ENCODE measurements at regions not wholly inside any gene's neighbourhood (a gene's known extent, or its start where the extent isn't known, plus 50 kb on each side); places are given as distances from the start of the nearest gene placed in this dataset.
A peak's percentile ranks its signal among the peaks of the same experiment; 100 is the strongest.

GRCh38 chr3:105923140-105923539 is 54.3 kb upstream of the CBLB start:
- DNase-seq: no peak

- no peak for DNase-seq
These were observed 58.9 kb upstream of the CBLB start for GRCh38 chr3:105927741-105928140.

GRCh38 chr3:105930733-105931132 is 61.9 kb upstream of the CBLB start:
- DNase-seq: no peak

GRCh38 chr3:105931500-105931899 is 62.7 kb upstream of the CBLB start:
- no peak for DNase-seq

GRCh38 chr3:105933871-105934270 is 65.1 kb upstream of the CBLB start:
- no peak for DNase-seq

GRCh38 chr3:105938101-105938500 is 69.3 kb upstream of the CBLB start:
- peak; percentile 91 to 98 for DNase-seq

DNA sequence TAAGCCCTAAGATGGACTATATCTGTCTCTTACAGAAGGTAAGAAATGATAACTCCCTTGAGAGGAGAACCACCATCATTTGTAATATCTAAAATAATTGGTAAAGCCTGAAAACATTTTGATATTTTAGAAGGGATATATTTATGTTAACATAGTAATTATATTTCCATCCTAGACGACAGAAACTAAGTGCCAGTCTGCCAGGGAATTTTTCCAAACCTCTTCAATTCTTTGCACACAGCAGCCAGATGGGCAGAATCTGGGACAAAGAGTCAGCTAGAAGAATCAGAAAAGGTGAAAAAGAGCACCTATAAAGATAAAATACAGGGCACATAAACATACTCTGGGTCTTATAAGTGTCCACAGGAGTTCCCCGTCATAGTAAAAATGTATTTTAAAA is 70.0 kb upstream of the CBLB start:
- DNase-seq: peak; percentile 8 to 67

DNA sequence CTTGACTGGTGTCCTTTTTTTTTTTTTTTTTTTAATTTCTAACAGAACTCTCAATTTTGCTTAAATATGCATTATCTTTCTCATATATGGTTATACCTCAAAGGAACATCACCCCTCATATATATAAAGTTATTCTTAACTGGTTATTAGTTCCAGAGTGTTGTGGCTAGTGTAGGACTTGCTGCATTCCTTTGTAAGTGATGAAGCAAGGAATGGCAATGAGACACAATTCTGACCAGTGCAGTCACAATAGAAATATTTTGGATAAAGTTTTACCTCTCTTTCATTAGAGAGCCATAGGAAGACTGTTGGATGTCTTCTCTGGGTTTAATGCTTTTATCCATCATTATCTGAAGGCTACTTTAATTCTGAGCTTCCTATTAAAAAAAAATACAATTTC is 75.5 kb upstream of the CBLB start:
- DNase-seq: no peak

DNA sequence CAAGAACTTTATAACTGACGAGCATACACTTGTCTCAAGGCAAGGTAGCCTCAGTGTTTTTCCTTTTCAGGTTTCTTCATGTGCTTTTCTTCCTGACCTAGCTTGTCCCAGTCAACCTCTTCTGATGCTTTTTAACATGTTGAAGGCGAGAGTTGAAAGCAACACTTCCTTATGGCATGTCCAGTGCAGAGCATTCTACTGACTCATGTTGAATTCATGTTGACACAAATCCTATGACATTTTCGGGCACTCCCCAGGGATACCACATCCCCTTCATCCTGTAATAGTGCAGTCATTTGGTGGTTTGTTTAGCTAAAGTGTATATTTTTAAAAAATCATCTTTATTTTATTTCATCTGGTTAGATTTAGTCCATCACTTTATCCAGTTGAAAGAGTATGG is 75.9 kb upstream of the CBLB start:
- DNase-seq: no peak

DNA sequence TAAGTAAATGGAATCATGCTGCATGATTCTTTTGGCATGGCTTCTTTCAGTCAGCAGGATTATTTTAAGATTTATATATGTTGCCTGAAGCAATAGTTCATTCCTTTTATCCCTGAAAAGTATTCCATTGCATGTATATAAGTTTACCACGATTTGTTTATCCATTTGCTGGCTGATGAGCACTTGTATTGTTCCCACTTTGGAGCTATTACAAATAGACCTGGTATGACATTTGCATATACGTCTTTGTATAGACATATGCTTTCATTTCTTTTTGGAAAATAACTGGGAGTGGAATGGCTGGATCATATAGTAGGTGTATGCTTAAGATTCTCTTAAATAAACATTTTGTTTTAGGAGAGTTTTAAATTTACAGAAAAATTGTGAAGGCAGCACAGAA is 79.3 kb upstream of the CBLB start:
- DNase-seq: no peak

GRCh38 chr3:105950881-105951600 is 82.2 kb upstream of the CBLB start:
- no peak for DNase-seq

- no peak for DNase-seq
These were observed 85.0 kb upstream of the CBLB start for GRCh38 chr3:105953831-105954230.

DNA sequence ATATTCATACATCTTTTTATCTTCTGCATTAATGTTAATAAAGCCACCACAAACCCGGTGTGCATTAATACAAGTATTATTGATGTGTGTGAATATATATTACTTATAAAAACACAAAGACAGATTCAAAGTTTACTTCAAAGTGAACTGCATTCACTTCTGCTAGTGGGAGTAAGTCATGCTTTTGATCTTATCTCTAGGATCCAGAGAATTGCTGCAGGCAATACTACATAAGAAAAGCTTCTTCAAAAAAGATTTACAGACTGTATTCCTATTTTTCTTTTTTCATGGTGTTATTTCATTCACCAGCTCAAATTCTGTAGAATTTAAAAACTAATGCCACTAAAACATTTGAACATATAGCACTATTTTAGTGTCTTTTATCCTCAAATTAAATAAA is 87.5 kb upstream of the CBLB start:
- DNase-seq: no peak

GRCh38 chr3:105957722-105958121 is 88.9 kb upstream of the CBLB start:
- no peak for DNase-seq

DNA sequence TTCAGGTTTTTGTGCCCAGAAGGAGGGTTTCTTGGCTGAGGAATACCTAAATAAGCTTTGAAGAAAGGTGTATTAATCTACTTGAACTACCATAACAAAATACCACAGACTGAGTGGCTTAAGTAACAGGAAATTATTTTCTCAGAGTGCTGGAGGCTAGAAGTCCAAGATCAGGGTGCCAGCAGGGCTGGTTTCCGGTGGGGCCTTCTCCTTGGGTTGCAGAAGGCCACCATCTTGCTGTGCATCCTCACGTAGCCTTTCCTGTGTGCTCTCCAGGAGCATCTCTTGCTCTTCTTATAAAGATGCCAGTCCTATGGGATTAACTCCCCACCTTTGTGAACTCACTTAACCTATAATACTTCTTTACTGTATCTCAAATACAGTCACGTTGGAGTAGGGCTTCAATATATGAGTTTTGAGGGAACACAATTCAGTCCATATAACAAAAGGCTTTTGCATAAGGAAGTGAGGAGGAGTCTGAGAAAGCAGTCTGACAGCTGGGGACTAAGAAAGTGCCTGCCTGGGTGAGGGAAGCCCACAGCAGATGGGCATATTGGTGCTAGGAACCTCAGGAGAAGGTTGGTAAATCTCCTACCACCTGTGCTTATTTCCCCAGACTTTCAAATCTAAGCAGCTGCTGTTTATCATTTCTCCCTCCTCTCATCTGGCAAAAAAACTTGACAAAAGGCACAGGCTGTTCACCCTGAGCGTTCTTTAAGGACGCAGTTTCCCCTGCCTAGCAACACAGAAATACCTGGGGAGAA is 89.6 kb upstream of the CBLB start:
- peak; percentile 99 to 100 for DNase-seq

- DNase-seq: peak in 1 of 2 experiments; percentile 33
These were observed 91.0 kb upstream of the CBLB start for GRCh38 chr3:105959851-105960250.

DNA sequence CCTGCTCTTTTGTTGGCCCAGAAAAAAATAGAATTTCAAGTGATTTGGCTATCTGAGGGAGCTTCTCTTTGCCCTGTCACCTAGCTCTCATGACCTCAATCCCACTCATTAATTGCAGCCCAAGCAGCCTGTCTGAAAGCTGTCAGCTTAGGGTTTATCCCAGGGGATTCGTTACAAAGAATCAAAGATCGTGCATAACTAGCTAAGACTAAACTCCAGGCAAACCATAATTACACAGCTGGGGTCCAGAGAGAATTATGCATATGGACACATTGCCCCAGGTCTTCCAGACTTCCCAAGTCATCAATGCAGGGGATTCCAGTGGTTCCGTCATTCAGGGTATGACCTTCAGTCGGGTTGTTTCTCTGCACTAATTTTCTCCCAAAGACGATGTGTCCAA is 91.6 kb upstream of the CBLB start:
- DNase-seq: peak; percentile 97 to 99

DNA sequence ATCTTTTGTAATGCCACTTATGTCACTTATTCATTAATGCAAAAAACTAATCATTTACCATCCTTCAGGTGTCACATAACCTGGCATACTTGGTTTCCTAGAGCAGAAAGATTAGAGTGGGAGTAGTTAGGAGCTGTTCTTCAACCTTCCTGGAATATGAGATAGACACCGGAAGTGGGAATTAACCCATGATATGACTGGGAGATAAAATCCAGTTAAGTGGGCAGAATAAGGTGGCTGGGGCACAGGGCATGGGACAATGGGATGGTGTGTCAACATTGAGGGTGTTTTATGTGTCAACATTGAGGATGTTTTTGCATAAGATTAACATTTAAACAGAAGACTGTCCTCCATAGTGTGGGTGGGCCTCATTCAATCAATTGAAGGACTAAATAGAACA is 94.3 kb upstream of the CBLB start:
- no peak for DNase-seq

DNA sequence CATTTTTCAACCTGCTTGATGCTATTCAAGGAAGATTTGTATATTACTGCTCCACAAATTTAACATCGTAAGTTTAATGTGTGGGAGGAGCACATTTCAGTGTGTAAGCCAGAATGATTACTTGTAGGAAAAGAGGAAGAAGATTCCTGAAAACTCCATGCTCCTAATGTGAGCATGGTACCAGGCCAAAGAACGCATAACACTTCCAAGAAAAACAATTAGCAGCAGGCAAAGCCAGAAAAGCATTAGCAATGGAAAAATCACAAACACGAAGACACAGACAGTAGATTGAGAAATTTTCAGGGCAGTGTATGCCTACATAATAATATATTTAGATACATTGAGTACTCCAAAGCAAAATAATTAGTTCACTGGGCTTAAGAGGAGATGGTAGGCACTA is 96.6 kb upstream of the CBLB start:
- no peak for DNase-seq

DNA sequence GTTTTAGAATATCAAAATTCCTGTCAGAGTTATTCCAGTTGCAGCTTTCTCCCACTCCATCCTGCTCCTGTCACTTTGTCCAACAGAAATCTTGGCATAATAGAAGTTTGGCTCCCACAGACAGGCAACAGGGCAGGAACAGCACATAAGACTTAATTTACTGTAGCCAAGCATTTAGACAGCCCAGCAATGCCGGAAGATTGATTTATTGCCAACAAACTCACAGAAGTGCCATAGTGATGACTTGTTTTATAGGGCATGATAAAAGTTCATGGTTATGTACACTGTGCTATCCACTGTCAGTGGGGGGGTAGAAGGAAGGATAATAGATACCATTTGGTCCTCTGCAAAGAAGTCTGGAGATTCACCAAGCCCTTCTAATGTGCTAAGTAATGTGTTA is 98.3 kb upstream of the CBLB start:
- DNase-seq: no peak

- peak in 1 of 2 experiments; percentile 41 for DNase-seq
These were observed 101.5 kb upstream of the CBLB start for GRCh38 chr3:105970283-105970682.

DNA sequence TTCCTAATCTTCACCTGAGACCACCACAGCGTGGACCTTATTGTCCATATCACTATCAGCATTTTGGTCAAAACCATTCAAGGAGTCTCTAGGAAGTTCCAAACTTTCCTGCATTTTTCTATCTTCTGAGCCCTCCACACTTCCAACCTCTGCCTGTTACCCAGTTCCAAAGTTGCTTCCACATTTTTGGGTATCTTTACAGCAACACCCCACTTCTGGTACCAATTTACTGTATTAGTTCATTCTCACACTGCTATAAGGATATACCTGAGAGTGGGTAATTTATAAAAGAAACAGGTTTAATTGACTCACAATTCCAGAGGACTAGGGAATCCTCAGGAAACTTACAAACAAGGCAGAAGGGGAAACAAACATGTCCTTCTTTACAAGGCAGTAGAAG is 103.3 kb upstream of the CBLB start:
- no peak for DNase-seq

GRCh38 chr3:105974381-105974780 is 105.6 kb upstream of the CBLB start:
- DNase-seq: no peak

GRCh38 chr3:105976196-105976595 is 107.4 kb upstream of the CBLB start:
- no peak for DNase-seq

DNA sequence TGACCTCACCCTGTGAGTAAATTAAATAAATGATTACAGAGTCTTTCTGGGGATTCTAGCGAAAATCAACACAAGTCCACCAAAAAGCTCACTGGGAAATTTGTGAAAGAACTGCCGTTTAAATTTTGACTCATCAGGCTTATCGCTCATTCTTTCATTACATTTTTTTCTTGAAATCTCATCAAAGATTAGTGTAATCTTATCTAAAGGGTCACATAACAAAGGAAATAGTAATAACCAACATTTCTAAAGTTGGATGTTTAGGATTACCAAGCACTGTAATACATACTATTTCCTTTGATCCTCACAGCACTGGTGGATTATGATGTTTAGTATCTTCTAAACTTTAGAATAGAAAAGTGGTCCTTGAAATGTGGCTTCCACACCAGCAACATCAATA is 111.1 kb upstream of the CBLB start:
- DNase-seq: no peak
